ENCODE measurements at regions not wholly inside any gene's neighbourhood (a gene's known extent, or its start where the extent isn't known, plus 50 kb on each side); places are given as distances from the start of the nearest gene placed in this dataset.

- DNase-seq: peak in 1 of 2 experiments; percentile 1
- TF ChIP-seq GATA1 (IDR thresholded peaks at IDR 0.05; ENCODE audit: low read depth, low read length) (no peak), POLR2A (IDR thresholded peaks at IDR 0.05; ENCODE audit: low read length) (no peak)
These were observed 691.2 kb downstream of the TBL1XR1 start for GRCh38 chr3:176505878-176506621.

GRCh38 chr3:176491084-176491483 lies 706.2 kb downstream of the TBL1XR1 start:
- no peak for TF ChIP-seq POLR2A (IDR thresholded peaks at IDR 0.05; ENCODE audit: low read length)
- TF ChIP-seq GATA1 (IDR thresholded peaks at IDR 0.05; ENCODE audit: low read depth, low read length): no peak
- no peak for DNase-seq

- no peak for TF ChIP-seq GATA1 (IDR thresholded peaks at IDR 0.05; ENCODE audit: low read depth, low read length)
- no peak for TF ChIP-seq POLR2A (IDR thresholded peaks at IDR 0.05; ENCODE audit: low read length)
- DNase-seq: no peak
These were observed 706.9 kb downstream of the TBL1XR1 start for GRCh38 chr3:176490357-176490756.

DNA sequence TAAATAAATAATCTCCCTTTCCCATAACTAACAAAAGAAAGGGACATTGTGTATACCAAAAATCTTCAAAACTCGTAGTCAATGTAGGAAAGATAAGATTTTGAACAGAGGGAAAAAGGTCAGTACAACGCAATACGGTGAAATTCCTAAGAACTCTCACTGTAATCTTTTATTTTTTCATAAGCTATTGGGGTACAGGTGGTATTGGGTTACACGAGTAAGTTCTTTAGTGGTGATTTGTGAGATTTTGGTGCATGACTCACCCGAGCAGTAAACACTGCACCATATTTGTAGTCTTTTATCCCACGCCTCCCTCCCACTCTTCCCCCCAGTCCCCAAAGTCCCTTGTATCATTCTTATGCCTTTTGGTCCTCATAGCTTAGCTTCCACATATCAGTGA lies 718.0 kb downstream of the TBL1XR1 start:
- DNase-seq: no peak

GRCh38 chr3:176469694-176470205 lies 727.5 kb downstream of the TBL1XR1 start:
- TF ChIP-seq GATA1 (IDR thresholded peaks at IDR 0.05; ENCODE audit: low read depth, low read length) (no peak), POLR2A (IDR thresholded peaks at IDR 0.05; ENCODE audit: low read length) (no peak)

More for the DNA sequence above, 718.0 kb downstream of the TBL1XR1 start:
- TF ChIP-seq POLR2A (IDR thresholded peaks at IDR 0.05; ENCODE audit: low read length) (no peak), GATA1 (IDR thresholded peaks at IDR 0.05; ENCODE audit: low read depth, low read length) (no peak)

GRCh38 chr3:176463610-176464009 lies 733.7 kb downstream of the TBL1XR1 start:
- TF ChIP-seq GATA1 (IDR thresholded peaks at IDR 0.05; ENCODE audit: low read depth, low read length) (no peak), POLR2A (IDR thresholded peaks at IDR 0.05; ENCODE audit: low read length) (no peak)
- DNase-seq: no peak

More at GRCh38 chr3:176469694-176470205, 727.5 kb downstream of the TBL1XR1 start:
- no peak for DNase-seq

- TF ChIP-seq GATA1 (IDR thresholded peaks at IDR 0.05; ENCODE audit: low read depth, low read length) (no peak), POLR2A (IDR thresholded peaks at IDR 0.05; ENCODE audit: low read length) (no peak)
- DNase-seq: peak; percentile 69 to 86
These were observed 749.9 kb downstream of the TBL1XR1 start for GRCh38 chr3:176447369-176447768.

DNA sequence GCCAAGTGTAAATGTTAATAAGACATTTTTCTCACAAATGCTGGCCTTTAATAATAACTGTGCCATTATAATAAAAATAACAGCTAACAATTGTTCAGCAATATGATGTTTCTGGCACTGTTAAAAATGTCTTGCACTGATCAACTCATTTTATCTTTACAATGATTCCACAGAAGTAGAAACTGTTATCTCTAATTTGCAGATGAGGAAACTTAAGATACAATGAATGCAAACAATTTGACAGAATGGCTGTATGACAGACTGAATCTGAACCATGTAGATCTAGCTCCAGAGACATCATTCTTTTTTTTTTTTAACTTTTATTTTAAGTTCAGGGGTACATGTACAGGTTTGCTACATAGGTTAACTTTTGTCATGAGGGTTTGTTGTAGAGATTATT lies 755.0 kb downstream of the TBL1XR1 start:
- peak; percentile 21 to 75 for DNase-seq

GRCh38 chr3:176439729-176440128 lies 757.6 kb downstream of the TBL1XR1 start:
- TF ChIP-seq POLR2A (IDR thresholded peaks at IDR 0.05; ENCODE audit: low read length): no peak
- no peak for TF ChIP-seq GATA1 (IDR thresholded peaks at IDR 0.05; ENCODE audit: low read depth, low read length)
- no peak for DNase-seq

More for the DNA sequence above, 755.0 kb downstream of the TBL1XR1 start:
- no peak for TF ChIP-seq GATA1 (IDR thresholded peaks at IDR 0.05; ENCODE audit: low read depth, low read length)
- no peak for TF ChIP-seq POLR2A (IDR thresholded peaks at IDR 0.05; ENCODE audit: low read length)

DNA sequence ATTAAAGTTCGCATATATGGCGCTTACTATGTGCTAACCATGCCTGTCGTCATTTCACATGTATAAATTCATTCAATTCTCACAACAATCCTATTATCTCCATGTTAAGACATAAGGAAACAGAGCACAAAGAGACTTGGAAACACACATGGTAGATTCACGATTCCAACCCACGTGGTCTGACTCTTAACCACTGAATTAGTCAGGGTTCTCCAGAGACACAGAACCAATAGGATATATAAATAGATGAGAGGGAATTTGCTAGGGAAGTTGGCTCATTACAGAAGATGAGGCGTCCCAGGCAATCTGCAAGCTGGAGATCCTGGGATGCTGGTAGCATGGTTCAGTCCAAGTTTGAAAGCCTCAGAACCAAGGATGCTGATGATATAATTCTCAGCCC lies 765.3 kb downstream of the TBL1XR1 start:
- TF ChIP-seq POLR2A (IDR thresholded peaks at IDR 0.05; ENCODE audit: low read length): no peak
- TF ChIP-seq GATA1 (IDR thresholded peaks at IDR 0.05; ENCODE audit: low read depth, low read length): no peak

DNA sequence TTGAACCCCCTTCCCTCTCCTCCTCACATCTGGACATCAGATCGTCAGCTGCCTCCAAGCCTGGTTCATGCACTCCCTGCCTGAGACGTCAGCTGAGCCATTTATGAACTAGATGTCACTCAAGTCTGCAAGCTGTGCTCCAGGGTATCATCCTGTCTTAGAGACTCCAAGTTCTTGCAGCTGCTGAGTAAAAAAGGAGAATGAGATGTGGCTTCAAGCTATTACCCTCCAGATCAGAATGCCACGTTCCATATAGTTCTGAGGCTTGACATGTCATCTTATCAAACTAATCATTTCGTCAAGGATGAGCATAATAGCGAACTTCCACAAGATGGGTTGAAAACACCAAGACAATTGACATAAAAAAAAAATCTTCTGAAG lies 766.3 kb downstream of the TBL1XR1 start:
- TF ChIP-seq POLR2A (IDR thresholded peaks at IDR 0.05; ENCODE audit: low read length): no peak
- no peak for TF ChIP-seq GATA1 (IDR thresholded peaks at IDR 0.05; ENCODE audit: low read depth, low read length)
- DNase-seq: no peak

More for the DNA sequence above, 765.3 kb downstream of the TBL1XR1 start:
- DNase-seq: no peak

DNA sequence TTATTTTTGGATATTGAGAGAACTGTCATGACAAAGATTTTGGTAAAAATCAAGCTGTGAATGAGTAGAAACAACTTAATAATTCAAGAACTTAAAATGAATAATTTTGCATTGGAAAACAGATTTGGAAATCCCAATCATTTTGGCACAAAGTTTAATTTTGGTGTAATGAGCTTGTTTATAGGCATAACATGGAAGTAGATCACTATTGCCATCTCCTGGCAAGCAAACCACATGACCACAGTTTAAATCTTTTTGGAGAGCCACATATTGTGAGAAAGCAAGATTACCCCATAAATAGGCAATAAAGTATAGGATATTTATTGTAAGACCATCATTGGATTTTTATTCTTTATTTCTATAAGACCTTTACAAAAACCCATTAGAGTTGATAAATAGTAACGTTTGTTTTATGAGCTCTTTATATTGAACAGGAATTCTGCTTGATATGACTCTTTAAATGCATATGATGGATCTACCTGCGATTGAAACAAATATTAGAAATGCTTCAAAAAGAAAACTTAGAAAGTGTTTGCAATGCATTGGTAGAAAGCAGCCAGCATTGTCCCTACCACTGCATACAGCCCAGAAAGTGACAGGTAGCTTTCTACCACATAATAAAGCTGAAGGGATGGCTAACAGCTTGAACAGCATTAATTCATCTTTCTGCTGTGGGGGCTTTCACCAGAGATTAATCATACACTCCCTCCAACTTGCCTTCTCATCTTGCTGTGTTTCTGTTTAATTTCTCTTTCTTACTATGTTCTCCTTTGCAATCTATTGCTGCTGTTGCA lies 766.8 kb downstream of the TBL1XR1 start:
- DNase-seq: peak; percentile 34 to 51
- no peak for TF ChIP-seq POLR2A (IDR thresholded peaks at IDR 0.05; ENCODE audit: low read length)
- no peak for TF ChIP-seq GATA1 (IDR thresholded peaks at IDR 0.05; ENCODE audit: low read depth, low read length)

DNA sequence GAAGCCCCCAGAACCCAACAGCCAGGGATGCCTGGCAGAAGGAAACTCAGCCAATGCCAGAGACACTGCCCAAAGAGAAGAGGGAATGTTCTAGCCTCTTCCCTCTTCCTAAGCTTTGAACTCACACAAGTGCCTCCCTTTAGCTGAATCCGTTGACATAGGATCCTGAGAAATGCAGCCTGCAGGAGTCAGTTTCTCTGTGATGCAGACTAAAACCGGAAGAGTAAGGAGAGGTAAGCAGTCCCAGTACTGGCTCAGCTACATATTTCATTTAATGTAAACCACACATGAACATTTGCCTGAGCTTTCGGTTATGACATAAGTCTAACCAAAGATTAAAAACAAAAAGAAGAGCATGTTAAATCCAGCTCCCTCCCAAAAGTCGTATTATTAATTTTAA lies 768.7 kb downstream of the TBL1XR1 start:
- no peak for TF ChIP-seq POLR2A (IDR thresholded peaks at IDR 0.05; ENCODE audit: low read length)
- TF ChIP-seq GATA1 (IDR thresholded peaks at IDR 0.05; ENCODE audit: low read depth, low read length): no peak
- no peak for DNase-seq

DNA sequence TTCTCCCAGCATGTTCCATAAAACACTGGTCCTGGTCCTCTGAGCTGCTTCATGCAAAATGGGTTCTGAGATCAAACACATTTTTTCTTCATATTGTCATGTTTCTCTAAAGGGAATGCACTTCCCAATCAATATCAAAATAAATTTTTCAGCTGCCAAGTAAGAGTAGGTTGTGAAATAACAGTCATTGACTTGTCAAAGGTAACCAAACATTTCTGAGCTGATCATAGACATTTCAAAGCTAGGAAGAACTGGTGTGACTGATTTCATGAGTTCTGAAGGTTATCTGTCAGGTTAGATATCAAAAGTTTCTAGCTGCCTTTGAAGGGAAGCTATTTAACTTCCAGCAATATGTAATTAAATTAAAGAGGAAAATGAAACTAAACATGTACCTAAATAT lies 770.9 kb downstream of the TBL1XR1 start:
- no peak for DNase-seq
- no peak for TF ChIP-seq POLR2A (IDR thresholded peaks at IDR 0.05; ENCODE audit: low read length)
- no peak for TF ChIP-seq GATA1 (IDR thresholded peaks at IDR 0.05; ENCODE audit: low read depth, low read length)

Data from erythroblast (primary cell).